Stomach (tissue), 8 donors: ENCODE measurements at regions not wholly inside any gene's neighbourhood (a gene's known extent, or its start where the extent isn't known, plus 50 kb on each side); places are given as distances from the start of the nearest gene placed in this dataset.

ENCODE experiments used
- DNase-seq, 2 donors: peaks; one replicate each; pipeline versions ENCODE4 v3.0.0 to v3.0.0-alpha.2; 2013 to 2019
- H3K27ac ChIP-seq, 5 donors: fragments of 200-600 bp in 4 of 5; sonication (generic) in 4 of 5; one replicate each; pipeline ENCODE4 v1.5.1; 2013 to 2019; ENCODE audit warnings: mild to moderate bottlenecking in 1 of 5, moderate library complexity in 1 of 5
- H3K27me3 ChIP-seq, 3 donors: fragments of 200-600 bp; sonication (generic); one replicate each; pipeline ENCODE4 v1.5.1; 2017 to 2019; ENCODE audit warnings: mixed run types in 1 of 3
- H3K36me3 ChIP-seq, 4 donors: fragments of 200-600 bp; sonication (generic); 1 replicate in 3 of 4; 2 replicates in 1 of 4; pipeline ENCODE4 v1.5.1; 2016 to 2019
- H3K4me1 ChIP-seq, 4 donors: fragments of 200-600 bp; sonication (generic); one replicate each; pipeline ENCODE4 v1.5.1; 2016 to 2019
- H3K4me3 ChIP-seq, 4 donors: fragments of 200-600 bp; sonication (generic) in 3 of 4; one replicate each; pipeline ENCODE4 v1.5.1; 2016 to 2019; ENCODE audit warnings: mild to moderate bottlenecking in 1 of 4
- H3K9me3 ChIP-seq, 4 donors: fragments of 200-600 bp; sonication (generic); one replicate each; pipeline ENCODE4 v1.5.1; 2016 to 2019
- EP300 ChIP-seq: sonication (generic); formaldehyde crosslinking; IDR thresholded peaks from one replicate; pipeline ENCODE4 v1.6.1; 2017; ENCODE audit warnings: antibody characterized with exemption
- POLR2A ChIP-seq, 4 donors: fragments of 450-650 bp; IDR thresholded peaks; one replicate each; pipeline ENCODE4 v1.6.1; 2016; ENCODE audit warnings: antibody characterized with exemption in 4 of 4, control low read depth in 2 of 4, mild to moderate bottlenecking in 1 of 4, moderate library complexity in 1 of 4
- POLR2AphosphoS5 ChIP-seq, 3 donors: sonication (generic); formaldehyde crosslinking; IDR thresholded peaks; one replicate each; pipeline ENCODE4 v1.6.1; 2016; ENCODE audit warnings: antibody characterized with exemption in 3 of 3
- WGBS, 5 donors: extraction: QIAGEN DNeasy Blood & Tissue Kit in 3 of 5; methylation state at CpG; one replicate each; pipeline versions ENCODE4 v1.1.5 to v1.1.7; 2013 to 2018; 5-methylcytosine and 5-hydroxymethylcytosine counted together
- intact Hi-C: fragments of 100-400 bp; cut with DNase I; formaldehyde crosslinking; loops from one replicate; pipeline ENCODE4 v1.15.1; 2023; ENCODE audit warnings: low total_unique reads
- TF ChIP-seq, protein P1 (sequence below), 7 experiments: fragments of 450-650 bp in 4 of 7; fragments of 200-600 bp in 3 of 7; sonication (generic) in 3 of 7; IDR thresholded peaks; one replicate each; pipeline ENCODE4 v1.5.1; 2016 to 2019; ENCODE audit warnings: antibody characterized with exemption in 7 of 7, control low read depth in 2 of 7, mild to moderate bottlenecking in 1 of 7
- donor health status: healthy with polysubstance abuse.
- donor health status: Bipolar disorder and iron deficiency.
- donor health status: healthy.

DNA sequence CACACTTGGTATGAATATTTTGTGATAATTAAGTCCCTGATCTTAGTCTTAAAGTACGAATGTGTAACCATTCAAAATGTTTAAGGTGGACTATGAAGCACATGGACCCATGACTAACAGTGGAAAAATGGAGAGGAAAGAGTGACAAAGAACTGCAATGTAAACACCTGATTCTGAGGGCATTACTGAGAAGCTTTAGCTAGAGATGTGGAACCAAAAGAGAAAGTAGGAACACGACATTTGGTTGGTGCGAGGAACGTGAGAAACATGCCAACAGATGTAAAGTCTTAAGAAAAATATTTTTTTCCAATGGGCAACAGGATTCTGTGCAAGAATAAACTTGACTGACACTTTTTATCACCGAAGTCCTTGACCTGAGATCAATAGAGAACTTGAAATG, 1618.6 kb downstream of the DPP10 start:
- no peak for TF ChIP-seq POLR2AphosphoS5 (IDR thresholded peaks at IDR 0.05)
- TF ChIP-seq, protein P1, sequence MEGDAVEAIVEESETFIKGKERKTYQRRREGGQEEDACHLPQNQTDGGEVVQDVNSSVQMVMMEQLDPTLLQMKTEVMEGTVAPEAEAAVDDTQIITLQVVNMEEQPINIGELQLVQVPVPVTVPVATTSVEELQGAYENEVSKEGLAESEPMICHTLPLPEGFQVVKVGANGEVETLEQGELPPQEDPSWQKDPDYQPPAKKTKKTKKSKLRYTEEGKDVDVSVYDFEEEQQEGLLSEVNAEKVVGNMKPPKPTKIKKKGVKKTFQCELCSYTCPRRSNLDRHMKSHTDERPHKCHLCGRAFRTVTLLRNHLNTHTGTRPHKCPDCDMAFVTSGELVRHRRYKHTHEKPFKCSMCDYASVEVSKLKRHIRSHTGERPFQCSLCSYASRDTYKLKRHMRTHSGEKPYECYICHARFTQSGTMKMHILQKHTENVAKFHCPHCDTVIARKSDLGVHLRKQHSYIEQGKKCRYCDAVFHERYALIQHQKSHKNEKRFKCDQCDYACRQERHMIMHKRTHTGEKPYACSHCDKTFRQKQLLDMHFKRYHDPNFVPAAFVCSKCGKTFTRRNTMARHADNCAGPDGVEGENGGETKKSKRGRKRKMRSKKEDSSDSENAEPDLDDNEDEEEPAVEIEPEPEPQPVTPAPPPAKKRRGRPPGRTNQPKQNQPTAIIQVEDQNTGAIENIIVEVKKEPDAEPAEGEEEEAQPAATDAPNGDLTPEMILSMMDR (IDR thresholded peaks at IDR 0.05): no peak
- no peak for TF ChIP-seq EP300
- TF ChIP-seq POLR2A (IDR thresholded peaks at IDR 0.05): no peak
- Histone ChIP-seq H3K36me3 (no peaks in the 10 kb centered on the region), H3K4me1 (no peaks in the 10 kb centered on the region), H3K27ac (no peak overlapping the region), H3K27me3 (no peaks in the 10 kb centered on the region), H3K9me3 (peaks cover 0 to 3% (median 0%) of the 10 kb centered on the region in 4 donors), H3K4me3 (no peak overlapping the region)
- no peak for DNase-seq
- intact Hi-C loops: no loop called here
- 61 to 72% (median 68%) methylated on average over 5 of the region's 5 CpGs for WGBS, 5 donors

DNA sequence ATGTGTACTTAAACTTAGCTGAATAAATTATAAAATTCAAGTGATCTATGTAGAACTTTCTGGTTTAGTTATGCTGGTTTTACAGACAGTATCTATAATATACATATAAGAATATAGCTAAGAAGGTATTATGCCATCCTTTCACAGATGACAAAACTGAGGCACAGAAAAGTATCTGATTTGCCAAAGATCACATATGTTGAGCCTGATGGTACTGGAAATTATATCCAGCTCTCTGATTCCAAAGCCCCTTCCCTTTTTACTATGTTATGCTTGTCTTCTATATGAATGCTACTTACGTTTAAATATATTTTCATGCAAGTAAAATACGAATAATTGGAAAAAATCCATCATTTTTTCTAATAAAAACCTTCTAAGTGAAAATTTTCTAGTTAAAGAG, 1631.3 kb downstream of the DPP10 start:
- Histone ChIP-seq H3K36me3 (no peaks in the 10 kb centered on the region), H3K4me3 (no peak overlapping the region), H3K4me1 (no peaks in the 10 kb centered on the region), H3K27me3 (no peaks in the 10 kb centered on the region), H3K9me3 (peaks cover 0 to 20% (median 3%) of the 10 kb centered on the region in 4 donors), H3K27ac (no peak overlapping the region)
- DNase-seq: no peak
- TF ChIP-seq EP300 (no peak), POLR2A (IDR thresholded peaks at IDR 0.05) (no peak), POLR2AphosphoS5 (IDR thresholded peaks at IDR 0.05) (no peak)
- TF ChIP-seq, protein P1 (IDR thresholded peaks at IDR 0.05): no peak
- WGBS, 5 donors: 56 to 70% (median 61%) methylated on average over 2 of the region's 2 CpGs
- intact Hi-C loops: no loop called here

DNA sequence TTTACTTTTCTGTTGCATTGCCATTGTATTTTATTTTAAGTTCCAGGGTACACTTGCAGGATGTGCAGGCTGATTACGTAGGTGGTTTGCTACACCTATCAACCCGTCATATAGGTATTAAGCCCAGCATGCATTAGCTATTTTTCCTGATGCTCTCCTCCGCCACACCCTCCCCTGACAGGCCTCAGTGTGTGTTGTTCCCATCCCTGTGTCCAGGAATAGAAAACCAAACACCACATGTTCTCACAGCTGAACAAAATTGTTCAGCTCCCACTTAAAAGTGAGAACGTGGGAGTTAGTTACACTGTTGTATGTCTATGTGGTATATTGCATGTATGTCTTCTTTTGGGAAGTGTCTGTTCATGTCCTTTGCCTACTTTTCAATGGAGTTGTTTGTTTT, 1631.7 kb downstream of the DPP10 start:
- intact Hi-C loops: no loop called here
- TF ChIP-seq POLR2A (IDR thresholded peaks at IDR 0.05): no peak
- TF ChIP-seq, protein P1 (IDR thresholded peaks at IDR 0.05): no peak
- TF ChIP-seq EP300: no peak
- no peak for TF ChIP-seq POLR2AphosphoS5 (IDR thresholded peaks at IDR 0.05)
- H3K36me3 ChIP-seq: no peaks in the 10 kb centered on the region
- H3K4me1 ChIP-seq: no peaks in the 10 kb centered on the region
- peaks cover 0 to 16% (median under 1%) of the 10 kb centered on the region in 4 donors for H3K9me3 ChIP-seq
- WGBS, 5 donors: 76 to 85% (median 81%) methylated on average over 4 of the region's 4 CpGs
- no peak for DNase-seq
- H3K27me3 ChIP-seq: no peaks in the 10 kb centered on the region
- no peak overlapping the region for H3K27ac ChIP-seq
- no peak overlapping the region for H3K4me3 ChIP-seq

DNA sequence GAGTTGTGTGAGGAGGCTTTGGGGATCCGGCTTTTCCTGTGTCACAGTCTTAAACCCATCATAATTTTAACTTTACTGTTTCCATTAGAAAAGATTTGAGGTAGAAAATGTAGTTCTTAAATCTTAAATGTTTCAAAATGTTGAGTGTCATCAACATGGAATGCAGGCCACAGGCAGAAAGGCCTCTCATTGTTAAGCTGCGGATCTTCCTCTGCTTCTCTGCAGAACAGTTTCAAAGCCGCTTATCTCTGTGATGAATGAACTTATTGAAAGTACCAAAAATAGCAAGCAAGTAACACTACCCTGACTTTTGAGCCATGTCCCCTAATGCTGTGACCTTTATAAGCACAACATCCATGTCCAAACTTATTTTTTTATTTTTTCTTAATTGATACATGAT, 1645.8 kb downstream of the DPP10 start:
- Histone ChIP-seq H3K4me1 (no peaks in the 10 kb centered on the region), H3K9me3 (peaks cover 0 to 28% (median 7%) of the 10 kb centered on the region in 4 donors), H3K27me3 (no peaks in the 10 kb centered on the region), H3K36me3 (no peaks in the 10 kb centered on the region), H3K27ac (no peak overlapping the region), H3K4me3 (no peak overlapping the region)
- intact Hi-C loops: no loop called here
- 49 to 62% (median 51%) methylated on average over 3 of the region's 3 CpGs for WGBS, 5 donors
- no peak for TF ChIP-seq POLR2A (IDR thresholded peaks at IDR 0.05)
- TF ChIP-seq, protein P1 (IDR thresholded peaks at IDR 0.05): no peak
- TF ChIP-seq EP300: no peak
- no peak for TF ChIP-seq POLR2AphosphoS5 (IDR thresholded peaks at IDR 0.05)
- DNase-seq: no peak
